Hippocampal formation (tissue), 2 donors: ENCODE measurements at regions not wholly inside any gene's neighbourhood (a gene's known extent, or its start where the extent isn't known, plus 50 kb on each side); places are given as distances from the start of the nearest gene placed in this dataset.

Source experiments
- DNase-seq, 2 donors: peaks; one replicate each; lab custom pipeline; 2025; lab: John Stamatoyannopoulos, UW

GRCh38 chr4:53644607-53645006 is 53.3 kb upstream of the LNX1 start:
- no peak for DNase-seq
